ENCODE measurements at regions not wholly inside any gene's neighbourhood (a gene's known extent, or its start where the extent isn't known, plus 50 kb on each side); places are given as distances from the start of the nearest gene placed in this dataset.

DNA sequence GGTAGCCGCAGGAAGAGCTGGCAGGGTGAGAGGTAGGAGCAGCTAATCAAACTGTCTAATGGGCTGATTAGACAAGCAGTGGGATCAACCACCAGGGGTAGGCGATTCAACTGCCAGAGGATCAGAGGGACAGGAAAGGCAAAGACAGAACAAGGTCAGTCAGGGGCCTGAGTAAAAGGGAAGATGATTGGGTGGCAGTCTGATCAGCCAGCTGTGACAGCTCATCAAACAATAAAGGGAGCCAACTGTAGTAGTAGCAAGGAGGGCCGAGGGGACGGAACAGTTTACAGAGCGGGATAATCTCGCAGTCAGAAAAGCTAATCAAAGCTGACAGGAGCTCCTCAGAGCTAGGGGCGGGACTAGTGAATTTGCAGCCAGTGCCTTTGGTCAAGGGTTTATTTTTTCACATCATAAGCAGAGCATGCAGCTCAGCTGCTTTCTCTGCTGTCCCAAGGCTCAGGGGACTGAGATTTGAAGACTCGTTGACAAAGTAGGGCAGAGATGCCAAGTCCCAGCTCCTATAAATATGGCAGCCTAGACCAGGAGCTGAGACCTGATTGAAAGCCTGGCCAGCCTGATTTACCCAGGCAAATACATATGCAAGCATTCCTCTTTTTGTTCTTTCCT lies 418.2 kb downstream of the GABRG2 start:
- no peak for DNase-seq (ENCODE audit: low read depth, low spot score)

DNA sequence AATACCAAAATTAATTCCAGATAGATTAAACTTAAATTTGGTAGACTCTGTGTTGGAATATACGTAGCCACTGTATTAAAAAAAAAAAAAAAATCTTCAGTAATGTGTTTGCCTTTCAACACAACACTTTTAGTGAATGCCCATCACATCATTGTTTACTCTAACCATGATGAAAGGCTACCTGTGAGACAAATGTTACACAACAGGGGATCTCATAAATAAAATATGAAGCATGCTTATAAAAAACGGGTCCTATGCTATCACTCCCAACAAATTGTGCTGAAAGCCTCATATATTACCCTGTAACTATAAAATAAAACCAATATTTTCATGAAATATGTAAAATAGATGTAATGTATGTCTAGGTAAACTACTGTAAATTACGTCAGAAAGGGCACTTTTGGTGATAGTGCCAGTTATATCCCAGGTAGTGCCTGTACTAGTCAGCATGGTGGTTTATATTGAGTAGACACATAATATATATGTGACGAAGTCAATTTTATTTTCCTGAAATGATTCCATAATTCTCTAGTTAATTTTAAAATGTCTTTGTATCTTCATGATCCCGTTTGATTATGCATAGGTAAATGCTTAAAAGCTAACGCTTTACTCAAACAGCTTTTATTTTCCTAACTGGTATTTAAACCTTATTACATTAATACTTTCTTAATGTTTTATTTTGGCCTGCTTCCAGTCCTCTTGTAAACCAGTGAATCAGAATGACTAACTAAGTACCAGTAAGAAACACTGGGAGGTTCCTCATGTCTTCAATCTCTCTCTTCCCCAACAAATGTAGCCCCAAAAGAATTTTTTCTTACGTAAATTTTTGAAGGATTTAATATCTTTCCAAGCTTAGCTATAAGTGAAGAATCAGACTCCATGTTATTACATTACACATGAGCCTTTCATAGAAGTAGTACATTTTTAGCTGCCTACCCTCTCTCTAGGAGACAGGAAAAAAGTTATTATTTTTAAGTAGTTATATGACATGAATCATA lies 420.3 kb downstream of the GABRG2 start:
- DNase-seq (ENCODE audit: low read depth, low spot score): no peak

DNA sequence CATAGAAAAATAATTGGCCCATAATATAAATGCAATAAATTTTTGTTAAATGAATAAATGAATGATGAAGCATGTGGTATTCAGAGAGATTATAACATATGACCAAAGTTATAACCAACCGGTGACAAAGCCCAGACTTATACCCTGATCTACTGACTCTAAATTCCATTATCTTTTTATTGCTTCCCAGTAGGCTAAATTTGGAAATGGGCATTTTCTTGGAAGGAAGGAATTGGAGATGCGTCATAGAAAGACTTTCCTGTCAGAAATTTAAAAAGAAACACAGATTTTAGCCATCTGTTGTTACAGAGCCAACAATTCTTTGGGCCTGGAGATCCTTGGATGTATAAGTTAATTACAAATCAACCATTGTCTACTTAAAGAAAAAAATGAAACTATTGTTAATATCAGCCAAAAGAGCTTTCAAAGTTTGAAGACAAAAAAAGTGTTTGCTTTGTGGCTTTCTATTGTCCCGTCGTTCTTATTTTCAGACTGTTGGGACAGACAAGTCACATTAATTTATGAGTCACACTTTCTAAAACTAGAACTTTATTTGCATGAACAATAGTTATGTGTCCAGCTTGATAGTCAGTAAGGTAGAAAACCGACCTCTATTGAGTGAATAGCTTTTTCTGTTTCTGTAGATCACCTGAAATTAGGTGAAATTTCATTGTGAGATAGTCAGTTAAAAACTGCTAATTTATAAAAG lies 428.7 kb downstream of the GABRG2 start:
- DNase-seq (ENCODE audit: low read depth, low spot score): no peak

DNA sequence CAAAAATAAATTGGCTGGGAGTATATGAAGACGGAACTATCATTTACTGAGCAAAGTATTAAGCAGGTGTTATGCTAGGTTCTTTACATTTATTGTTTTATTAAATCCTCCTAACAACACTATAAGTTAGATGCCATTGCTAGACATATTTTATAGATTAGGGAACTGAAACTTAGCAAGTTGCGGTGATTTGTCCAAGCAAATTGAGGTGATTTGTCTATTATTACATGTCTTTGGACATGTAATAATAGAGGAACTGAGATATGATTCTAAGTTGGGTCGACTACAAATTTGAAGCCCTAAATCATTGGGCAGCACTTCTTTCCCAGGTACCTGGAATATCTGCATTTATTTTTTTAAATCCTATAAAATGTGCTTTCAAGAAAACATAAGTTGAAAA lies 429.9 kb downstream of the GABRG2 start:
- no peak for DNase-seq (ENCODE audit: low read depth, low spot score)

DNA sequence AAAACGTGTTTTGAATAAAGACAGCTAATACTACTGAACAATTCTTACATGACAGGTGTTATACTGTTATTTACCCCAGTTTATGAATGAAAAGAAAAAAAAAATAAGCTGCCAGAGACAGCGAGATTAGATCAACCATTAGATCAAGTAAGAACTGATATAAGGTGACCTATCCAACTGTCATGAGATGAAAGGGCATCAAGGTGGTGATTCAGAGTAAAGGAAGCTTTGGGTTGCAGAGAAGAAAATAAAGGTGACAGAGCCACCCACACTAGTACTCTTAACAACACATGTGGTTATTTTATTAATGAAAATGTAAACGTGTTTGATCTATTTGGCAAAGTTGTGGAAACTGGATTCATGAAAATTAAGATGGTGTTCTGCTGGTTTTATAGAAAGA lies 435.2 kb downstream of the GABRG2 start:
- no peak for DNase-seq (ENCODE audit: low read depth, low spot score)

DNA sequence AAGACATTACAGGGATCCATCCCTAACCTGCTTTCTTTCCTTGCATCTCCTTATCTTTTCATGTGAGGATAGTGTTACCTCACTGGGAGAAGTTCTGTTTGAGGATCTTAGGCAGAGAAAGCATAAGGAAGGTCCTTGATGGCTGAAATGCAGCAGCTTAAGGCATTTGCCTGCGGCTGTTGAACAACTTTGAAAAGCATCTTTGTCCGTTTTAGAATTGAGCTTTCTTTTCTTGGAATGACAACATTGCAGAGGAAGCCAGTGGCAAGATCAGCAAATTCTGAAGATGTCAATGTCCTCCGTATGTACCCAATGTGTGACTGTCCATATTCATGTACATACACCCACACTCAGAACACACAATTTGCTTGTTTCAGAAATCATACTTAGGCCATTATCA lies 436.2 kb downstream of the GABRG2 start:
- no peak for DNase-seq (ENCODE audit: low read depth, low spot score)

DNA sequence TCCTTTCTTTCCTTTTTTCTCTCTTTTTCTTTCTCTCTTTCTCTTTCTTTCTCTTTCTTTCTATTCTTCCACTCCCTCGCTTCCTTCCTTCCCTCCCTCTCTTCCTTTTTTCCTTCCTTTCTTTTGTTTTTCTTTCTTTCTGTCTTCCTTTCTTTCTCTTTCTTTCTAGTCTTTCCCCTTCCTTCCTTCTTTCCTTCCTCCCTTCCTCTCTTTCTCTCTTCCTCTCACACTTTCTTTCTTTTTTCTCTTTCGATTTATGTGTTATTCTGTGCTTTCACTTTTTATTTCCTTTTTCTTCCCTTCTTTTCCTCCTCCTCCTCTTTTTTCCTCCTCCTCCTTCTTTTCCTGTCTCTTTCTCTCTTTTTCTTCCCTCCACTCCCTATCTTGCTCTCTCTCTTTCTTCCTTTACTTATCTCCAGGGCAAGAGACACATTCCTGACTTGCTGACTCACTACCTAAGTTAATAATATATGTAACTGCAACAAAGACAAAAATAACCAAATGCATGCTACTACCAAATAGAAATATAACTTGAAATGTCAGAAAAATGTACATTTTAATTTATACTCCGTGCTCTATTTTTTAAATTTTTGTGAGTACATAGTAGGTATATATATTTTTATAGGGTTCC lies 445.5 kb downstream of the GABRG2 start:
- DNase-seq (ENCODE audit: low read depth, low spot score): no peak

DNA sequence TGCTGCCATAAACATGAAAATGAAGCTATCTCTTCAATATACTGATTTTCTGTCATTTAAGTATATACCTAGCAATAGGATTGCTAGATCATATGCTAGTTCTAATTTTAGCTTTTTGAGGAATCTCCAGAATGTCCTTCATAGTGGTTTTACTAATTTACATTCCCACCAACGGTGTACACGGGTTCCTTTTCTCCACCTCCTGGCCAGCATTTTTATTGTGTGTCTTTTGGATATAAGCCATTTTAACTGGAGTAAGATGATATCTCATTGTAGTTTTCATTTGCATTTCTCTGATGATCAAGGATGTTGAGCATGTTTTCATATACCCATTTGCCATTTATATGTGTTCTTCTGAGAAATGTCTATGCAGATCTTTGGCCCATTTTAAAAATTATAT lies 446.5 kb downstream of the GABRG2 start:
- no peak for DNase-seq (ENCODE audit: low read depth, low spot score)

DNA sequence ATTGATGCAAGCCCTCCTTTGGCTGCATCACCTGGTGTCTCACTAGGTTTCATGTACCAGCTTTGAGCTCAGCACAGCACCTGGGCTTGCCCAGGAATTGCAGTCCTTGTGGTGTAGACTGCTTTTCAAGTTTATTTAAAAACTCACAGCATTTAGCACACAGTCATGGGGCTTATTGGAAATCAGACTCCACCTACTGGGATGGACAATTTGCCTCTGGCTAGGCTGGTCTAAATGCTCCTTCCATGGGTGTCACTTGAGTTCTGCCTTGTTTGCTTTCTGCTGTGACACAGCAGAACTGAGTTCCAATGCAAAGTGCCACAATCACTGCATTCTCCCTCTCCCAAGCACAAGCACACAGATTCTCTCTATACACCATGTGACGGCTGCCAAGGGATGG lies 453.3 kb downstream of the GABRG2 start:
- no peak for DNase-seq (ENCODE audit: low read depth, low spot score)

DNA sequence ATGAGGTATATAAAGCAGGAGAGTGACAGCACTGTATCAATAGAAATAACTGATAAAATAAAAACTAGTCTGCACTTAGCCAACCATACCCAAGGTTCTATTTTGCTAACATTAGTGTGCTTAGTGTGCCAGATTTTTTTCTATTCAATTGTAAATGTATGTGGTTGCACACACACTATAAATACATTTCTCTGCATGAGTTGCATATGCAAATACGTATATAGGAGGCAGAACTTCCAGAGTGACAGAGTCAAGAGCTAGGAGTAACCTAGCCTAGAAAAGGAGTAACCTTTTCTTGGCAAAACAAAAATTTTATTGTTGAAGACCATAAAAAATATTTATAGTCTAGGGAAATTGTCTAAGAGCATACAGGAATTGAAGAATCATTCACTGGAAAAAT lies 461.6 kb downstream of the GABRG2 start:
- no peak for DNase-seq (ENCODE audit: low read depth, low spot score)

DNA sequence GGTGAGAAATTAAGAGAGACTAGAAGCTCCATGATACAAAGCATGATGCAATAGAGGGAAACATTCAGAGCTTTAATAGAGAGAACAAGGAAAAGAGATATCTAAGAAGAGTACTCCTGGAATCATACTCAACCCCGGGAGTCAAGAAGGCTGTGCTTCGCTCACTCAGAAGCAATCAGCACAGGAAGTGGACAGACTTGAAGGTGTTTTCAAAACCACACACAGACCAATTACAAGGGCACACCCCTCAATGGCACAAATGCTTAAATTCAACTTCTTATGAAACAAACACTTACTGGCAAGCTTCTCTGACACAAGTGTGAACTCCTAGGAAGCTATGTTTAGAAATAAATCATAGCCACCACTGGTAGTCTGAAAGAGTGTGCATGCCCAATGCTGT lies 462.3 kb downstream of the GABRG2 start:
- no peak for DNase-seq (ENCODE audit: low read depth, low spot score)

DNA sequence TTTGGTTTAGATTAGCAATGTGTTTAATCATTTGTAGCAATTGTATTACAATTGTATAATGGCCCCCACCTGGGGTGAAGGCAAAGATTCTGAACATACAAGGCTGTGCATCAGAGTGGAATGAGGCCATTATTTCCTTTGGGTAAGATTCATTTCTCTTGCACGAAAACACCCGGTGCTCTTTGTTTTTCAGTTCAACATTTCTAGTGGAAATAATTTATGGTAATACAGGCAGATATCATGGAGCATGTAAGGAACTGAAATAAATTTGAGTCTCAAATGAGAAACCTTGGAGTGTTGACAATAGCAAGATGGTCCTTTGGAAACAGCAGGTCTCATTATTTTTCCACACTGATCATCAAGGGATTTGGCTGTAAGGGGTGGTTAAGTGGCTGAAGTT lies 475.9 kb downstream of the GABRG2 start:
- no peak for DNase-seq (ENCODE audit: low read depth, low spot score)

DNA sequence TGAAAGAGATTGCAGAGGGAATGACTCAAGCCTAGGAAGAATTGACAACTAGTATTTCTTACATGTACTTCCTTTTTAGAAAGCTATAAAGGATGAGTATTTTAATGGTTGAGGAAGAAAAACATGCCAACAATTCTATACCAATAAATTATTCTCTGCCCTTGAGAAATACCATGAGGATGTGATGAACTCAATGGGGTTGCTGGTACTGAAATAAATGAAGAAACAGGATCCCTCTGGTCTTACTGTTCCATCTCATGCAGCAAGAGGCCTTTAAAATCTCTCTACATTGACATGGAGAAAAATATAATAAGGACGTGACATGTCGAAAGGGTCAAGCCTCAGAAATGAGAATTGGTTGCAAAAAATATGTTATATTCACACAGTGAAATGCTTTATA lies 477.3 kb downstream of the GABRG2 start:
- no peak for DNase-seq (ENCODE audit: low read depth, low spot score)

DNA sequence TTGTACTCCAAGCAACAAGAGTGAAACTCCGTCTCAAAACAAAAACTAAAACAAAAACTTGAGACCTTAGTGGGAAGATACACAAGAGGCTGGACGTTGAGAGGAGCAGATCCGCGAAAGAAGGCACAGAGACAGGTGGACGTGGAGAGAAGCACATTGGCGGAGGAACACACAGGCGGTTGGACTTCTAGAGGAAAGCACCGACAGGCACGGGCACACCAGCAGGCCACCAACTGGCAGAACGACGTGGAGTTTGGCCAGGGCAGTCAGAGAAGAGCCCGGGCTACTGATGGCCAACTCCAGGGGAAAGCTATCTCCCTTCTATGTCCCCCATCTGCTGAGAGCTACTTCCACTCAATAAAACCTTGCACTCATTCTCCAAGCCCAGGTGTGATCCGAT lies 482.7 kb downstream of the GABRG2 start:
- DNase-seq (ENCODE audit: low read depth, low spot score): no peak

DNA sequence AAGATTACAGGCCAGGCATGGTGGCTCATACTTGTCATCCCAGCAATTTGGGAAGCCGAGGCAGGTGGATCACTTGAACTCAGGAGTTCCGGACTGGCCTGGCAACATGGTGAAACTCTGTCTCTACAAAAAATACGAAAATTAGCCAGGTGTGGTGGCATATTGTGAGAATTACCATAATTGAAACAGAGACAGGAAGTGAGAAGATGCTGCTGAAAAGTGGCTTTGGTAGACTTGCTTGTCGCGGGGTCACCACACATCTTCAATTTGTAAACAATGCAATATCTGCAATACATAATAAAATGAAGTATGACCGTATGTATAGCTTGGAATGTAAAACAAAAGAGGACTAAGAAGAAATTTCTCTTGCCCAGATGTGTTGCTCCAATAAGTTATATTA lies 490.5 kb downstream of the GABRG2 start:
- no peak for DNase-seq (ENCODE audit: low read depth, low spot score)

DNA sequence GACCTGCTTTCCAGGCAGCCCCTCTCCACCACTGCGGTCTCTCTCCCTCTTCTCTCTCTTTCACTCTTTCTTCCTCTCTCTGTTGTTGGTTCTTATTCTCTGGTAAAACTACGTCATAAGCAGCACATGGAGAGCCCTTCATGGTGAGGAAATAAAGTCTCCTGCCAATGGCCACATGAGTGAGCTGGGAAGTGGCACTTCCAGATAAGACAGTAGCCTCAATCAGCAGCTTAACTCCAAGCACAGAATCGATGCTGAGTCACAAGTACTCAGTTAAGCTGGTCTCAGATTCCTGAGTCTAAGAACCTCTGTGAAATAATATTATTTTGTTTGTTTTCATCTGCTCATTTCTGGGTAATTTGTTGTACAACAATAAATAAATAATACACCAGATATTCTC lies 500.1 kb downstream of the GABRG2 start:
- DNase-seq (ENCODE audit: low read depth, low spot score): no peak

DNA sequence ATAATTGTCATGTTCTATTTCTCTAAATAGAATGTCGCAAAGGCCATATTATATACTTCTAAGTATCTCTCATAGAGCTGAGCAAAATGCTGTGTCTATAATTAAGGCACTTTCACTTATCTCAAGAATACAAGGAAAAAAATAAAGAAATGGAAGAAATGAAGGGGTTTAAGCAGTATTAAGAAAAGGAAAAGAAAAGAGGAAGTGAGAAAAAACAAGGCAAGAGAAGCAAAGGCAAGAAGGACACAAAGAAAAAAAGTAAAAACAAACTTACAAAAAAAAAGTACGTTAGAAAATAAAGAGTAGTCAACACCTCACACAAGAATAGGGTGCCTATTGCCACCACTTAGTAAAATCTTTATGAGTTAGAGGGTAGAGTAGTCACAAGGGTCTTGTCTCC lies 506.2 kb downstream of the GABRG2 start:
- DNase-seq (ENCODE audit: low read depth, low spot score): no peak

DNA sequence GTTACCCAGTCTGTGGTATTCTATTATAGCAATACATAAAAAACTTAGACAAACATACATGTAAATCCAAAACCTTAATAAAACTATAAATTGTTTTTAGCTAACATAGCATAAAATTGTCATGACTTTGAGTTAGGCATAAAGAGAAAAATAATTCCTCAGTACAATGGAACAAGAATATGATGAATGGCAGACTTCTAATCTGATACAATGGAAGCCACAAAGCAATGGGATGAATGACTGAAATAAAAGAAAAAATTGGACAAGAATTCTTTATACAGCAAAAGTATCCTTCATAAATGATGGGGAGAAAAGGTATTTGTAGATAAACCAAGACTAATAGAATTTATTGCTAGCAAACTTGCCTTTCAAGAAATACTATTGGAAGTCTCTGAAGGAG lies 524.2 kb downstream of the GABRG2 start:
- DNase-seq (ENCODE audit: low read depth, low spot score): no peak

DNA sequence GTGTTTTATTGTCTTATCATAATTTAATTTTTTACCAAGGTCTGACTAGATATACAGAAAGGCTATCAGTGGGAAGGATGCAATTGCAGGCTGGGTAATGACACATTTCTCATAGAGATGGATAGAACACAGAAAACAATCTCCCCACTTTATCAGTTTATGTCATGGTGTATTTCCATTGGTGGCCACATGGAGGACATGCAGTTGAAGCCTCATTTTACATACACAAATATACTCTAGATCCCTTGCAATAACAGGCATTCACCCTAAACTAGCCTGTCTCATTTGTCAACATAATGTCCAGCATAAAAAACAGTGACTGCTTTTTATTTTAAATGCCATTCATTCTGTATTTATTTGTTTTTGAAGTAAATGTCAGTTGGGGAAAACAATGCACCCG lies 526.3 kb downstream of the GABRG2 start:
- DNase-seq (ENCODE audit: low read depth, low spot score): no peak

DNA sequence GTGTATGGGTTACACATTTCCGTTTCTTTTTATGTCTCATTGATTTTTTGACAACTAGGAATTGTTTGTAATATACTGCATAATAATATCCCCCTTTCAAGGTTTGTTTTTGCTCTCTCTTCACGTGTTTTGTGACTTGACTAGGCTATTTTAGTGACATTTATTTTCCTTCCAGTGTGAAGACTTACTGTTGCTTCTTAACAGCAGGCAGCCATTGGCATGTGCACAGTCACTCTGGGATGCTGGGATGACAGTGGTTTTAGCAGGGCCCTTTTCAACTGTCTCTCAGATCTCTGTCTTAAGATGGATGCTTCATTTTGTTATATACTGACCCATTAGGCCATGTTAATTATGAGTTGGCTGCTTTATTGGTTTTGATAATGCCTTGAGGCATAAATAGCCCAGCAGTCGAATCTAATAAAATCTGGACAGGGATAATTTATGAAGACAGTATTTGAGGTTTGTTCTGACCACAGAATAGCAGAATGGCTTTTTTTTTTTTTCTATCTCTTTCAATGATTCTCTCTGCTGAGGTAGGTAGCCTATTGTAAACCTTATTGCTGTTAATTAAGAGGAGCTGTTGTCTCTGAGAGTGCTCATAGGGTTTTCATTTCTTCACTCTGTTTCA lies 536.0 kb downstream of the GABRG2 start:
- no peak for DNase-seq (ENCODE audit: low read depth, low spot score)

DNA sequence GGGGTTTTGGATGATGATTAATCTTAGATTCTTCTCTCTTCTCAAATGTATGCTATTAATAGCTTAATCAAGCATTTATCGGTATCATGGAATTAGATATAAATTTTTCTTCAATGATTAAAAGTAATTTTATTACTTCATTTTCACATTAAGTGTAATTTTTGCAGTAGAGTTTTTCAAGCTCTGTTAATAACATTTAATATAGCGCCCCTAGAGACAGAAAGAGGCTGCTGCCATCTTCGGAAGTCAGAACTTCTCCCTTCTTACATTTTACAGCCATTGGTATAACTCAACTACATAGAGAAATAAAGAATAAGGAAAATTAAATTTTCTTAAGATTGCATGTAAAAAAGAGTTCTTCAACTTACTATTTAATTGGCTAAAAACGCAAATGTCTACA lies 540.3 kb downstream of the GABRG2 start:
- DNase-seq (ENCODE audit: low read depth, low spot score): no peak
